ENCODE measurements at regions not wholly inside any gene's neighbourhood (a gene's known extent, or its start where the extent isn't known, plus 50 kb on each side); places are given as distances from the start of the nearest gene placed in this dataset.

- no peak for TF ChIP-seq EP300 (IDR thresholded peaks at IDR 0.05; ENCODE audit: borderline replicate concordance in 1 of 2, control insufficient read depth in 1 of 2, low read depth in 2 of 2, low read length in 2 of 2)
- TF ChIP-seq ZNF274 (IDR thresholded peaks at IDR 0.05; ENCODE audit: insufficient read depth, insufficient read length), result no peak
- TF ChIP-seq KLF5 (IDR thresholded peaks at IDR 0.05; ENCODE audit: partially characterized antibody), result no peak
- no peak for TF ChIP-seq NFIC (IDR thresholded peaks at IDR 0.05; ENCODE audit: low read depth, low read length)
- no peak for TF ChIP-seq PKNOX1 (IDR thresholded peaks at IDR 0.05)
- TF ChIP-seq, protein P1, sequence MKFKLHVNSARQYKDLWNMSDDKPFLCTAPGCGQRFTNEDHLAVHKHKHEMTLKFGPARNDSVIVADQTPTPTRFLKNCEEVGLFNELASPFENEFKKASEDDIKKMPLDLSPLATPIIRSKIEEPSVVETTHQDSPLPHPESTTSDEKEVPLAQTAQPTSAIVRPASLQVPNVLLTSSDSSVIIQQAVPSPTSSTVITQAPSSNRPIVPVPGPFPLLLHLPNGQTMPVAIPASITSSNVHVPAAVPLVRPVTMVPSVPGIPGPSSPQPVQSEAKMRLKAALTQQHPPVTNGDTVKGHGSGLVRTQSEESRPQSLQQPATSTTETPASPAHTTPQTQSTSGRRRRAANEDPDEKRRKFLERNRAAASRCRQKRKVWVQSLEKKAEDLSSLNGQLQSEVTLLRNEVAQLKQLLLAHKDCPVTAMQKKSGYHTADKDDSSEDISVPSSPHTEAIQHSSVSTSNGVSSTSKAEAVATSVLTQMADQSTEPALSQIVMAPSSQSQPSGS (IDR thresholded peaks at IDR 0.05; ENCODE audit: low read length), result no peak
- TF ChIP-seq RB1 (IDR thresholded peaks at IDR 0.05; ENCODE audit: borderline replicate concordance), result no peak
- TF ChIP-seq, protein P2, sequence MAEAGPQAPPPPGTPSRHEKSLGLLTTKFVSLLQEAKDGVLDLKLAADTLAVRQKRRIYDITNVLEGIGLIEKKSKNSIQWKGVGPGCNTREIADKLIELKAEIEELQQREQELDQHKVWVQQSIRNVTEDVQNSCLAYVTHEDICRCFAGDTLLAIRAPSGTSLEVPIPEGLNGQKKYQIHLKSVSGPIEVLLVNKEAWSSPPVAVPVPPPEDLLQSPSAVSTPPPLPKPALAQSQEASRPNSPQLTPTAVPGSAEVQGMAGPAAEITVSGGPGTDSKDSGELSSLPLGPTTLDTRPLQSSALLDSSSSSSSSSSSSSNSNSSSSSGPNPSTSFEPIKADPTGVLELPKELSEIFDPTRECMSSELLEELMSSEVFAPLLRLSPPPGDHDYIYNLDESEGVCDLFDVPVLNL (IDR thresholded peaks at IDR 0.05; ENCODE audit: low read depth, low read length), result no peak
- no peak for TF ChIP-seq NR2C2 (IDR thresholded peaks at IDR 0.05; ENCODE audit: borderline replicate concordance, control insufficient read depth, insufficient read length, low read depth)
- TF ChIP-seq ETV6 (conservative IDR thresholded peaks at IDR 0.05 in 1 of 2, IDR thresholded peaks at IDR 0.05 in 1 of 2; ENCODE audit: borderline replicate concordance in 1 of 2, low read depth in 1 of 2), result no peak
- no peak for TF ChIP-seq POLR2AphosphoS5 (IDR thresholded peaks at IDR 0.05; ENCODE audit: low read length)
- no peak for TF ChIP-seq NFYB (IDR thresholded peaks at IDR 0.05; ENCODE audit: insufficient read depth, low read depth, low read length)
- no peak for TF ChIP-seq ESRRA (IDR thresholded peaks at IDR 0.05; ENCODE audit: low read length)
Observed at GRCh38 chr14:58762629-58763028, 124.9 kb downstream of the DACT1 start (continued).

Measured in GM12878 (cell line).